ENCODE measurements at regions not wholly inside any gene's neighbourhood (a gene's known extent, or its start where the extent isn't known, plus 50 kb on each side); places are given as distances from the start of the nearest gene placed in this dataset.

DNA sequence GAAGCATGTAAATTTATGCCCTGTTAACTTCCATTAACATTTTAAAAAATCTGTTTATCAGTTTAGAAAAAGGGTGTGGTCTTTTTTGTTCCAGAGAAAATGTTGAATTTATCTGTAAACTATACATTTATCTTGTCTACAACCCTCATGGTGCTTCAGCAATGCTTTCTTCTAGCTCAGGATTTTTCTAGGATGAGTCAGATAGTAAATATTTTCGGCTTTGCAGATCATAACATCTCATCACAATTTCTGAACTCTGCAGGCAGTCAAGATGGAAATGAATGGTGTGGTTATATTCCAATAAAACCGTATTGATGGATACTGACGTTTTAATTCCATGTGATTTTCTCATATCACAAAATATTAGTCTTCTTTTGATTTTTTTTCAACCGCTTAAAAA is 70.5 kb upstream of the FOXB1 start:
- WGBS (ENCODE audit: low lambda C conversion rate): 2% methylated on average over 4 of the region's 4 CpGs
- ChIA-PET CTCF (ENCODE audit: low intra/inter-chr PET ratio, low total read pairs) (no interaction called here), POLR2A (no interaction called here)
- Histone ChIP-seq H3K9ac (ENCODE audit: insufficient read depth, low read depth, low read length) (no peak overlapping the region), H3K9me3 (ENCODE audit: low read length) (no peaks in the 10 kb centered on the region), H3K79me2 (ENCODE audit: insufficient read depth, low read length) (no peaks in the 10 kb centered on the region), H3K27ac (ENCODE audit: extremely low read length, insufficient read depth, low read length) (no peak overlapping the region), H3K4me1 (ENCODE audit: insufficient read depth, low read length) (no peaks in the 10 kb centered on the region), H3K4me2 (ENCODE audit: low read depth, low read length) (no peak overlapping the region), H3K36me3 (replicated peaks in 1 of 2; ENCODE audit: control insufficient read depth in 1 of 2, insufficient read depth in 2 of 2, low read length in 2 of 2) (no peaks in the 10 kb centered on the region), H4K20me1 (ENCODE audit: insufficient read depth, low read length) (no peaks in the 10 kb centered on the region), H3K27me3 (ENCODE audit: control insufficient read depth in 1 of 2, insufficient read depth in 2 of 2, low read length in 2 of 2) (peaks cover 0 to 14% of the 10 kb centered on the region in 2 experiments; a peak in 2 of 5 replicates), H2AFZ (ENCODE audit: low read length) (no peak overlapping the region), H3K4me3 (replicated peaks in 1 of 3; ENCODE audit: insufficient read depth in 1 of 3, low read depth in 2 of 3, low read length in 3 of 3) (no peak overlapping the region)
- BruUV-seq (replicated peaks): no TSS peak
- DNase-seq (ENCODE audit: low spot score) (no peak), ATAC-seq (no peak), FAIRE-seq (no peak)
- intact Hi-C loops (cut with micrococcal nuclease; ENCODE audit: unreplicated experiment): no loop called here
- in situ Hi-C loops (cut with HindIII; ENCODE audit: extremely low pct_ligation_motif_present, low pct_unique_long_range_greater_than_20kb): no loop called here
- no peak for TF ChIP-seq TCF7L2 (IDR thresholded peaks at IDR 0.05; ENCODE audit: low read depth, low read length)
- TF ChIP-seq PHF5A (CRISPR knock-in tag; IDR thresholded peaks at IDR 0.05; ENCODE audit: low read depth, unreplicated experiment): no peak
- TF ChIP-seq ZSCAN22 (CRISPR knock-in tag; IDR thresholded peaks at IDR 0.05): no peak
- no peak for TF ChIP-seq CBX2 (IDR thresholded peaks at IDR 0.05; ENCODE audit: low read depth, low read length)
- TF ChIP-seq CBX2 (CRISPR knock-in tag; IDR thresholded peaks at IDR 0.05; ENCODE audit: low read depth): no peak
- TF ChIP-seq KAT8 (CRISPR knock-in tag; IDR thresholded peaks at IDR 0.05): no peak
- no peak for TF ChIP-seq LCORL (IDR thresholded peaks at IDR 0.05)
- no peak for TF ChIP-seq LCORL (CRISPR knock-in tag; IDR thresholded peaks at IDR 0.05)
- no peak for TF ChIP-seq FOXC1 (CRISPR knock-in tag; IDR thresholded peaks at IDR 0.05; ENCODE audit: borderline replicate concordance)
- TF ChIP-seq BRD4 (CRISPR knock-in tag; IDR thresholded peaks at IDR 0.05): no peak
- TF ChIP-seq ISL2 (CRISPR knock-in tag; IDR thresholded peaks at IDR 0.05): no peak
- TF ChIP-seq REL (CRISPR knock-in tag; conservative IDR thresholded peaks at IDR 0.05): no peak

DNA sequence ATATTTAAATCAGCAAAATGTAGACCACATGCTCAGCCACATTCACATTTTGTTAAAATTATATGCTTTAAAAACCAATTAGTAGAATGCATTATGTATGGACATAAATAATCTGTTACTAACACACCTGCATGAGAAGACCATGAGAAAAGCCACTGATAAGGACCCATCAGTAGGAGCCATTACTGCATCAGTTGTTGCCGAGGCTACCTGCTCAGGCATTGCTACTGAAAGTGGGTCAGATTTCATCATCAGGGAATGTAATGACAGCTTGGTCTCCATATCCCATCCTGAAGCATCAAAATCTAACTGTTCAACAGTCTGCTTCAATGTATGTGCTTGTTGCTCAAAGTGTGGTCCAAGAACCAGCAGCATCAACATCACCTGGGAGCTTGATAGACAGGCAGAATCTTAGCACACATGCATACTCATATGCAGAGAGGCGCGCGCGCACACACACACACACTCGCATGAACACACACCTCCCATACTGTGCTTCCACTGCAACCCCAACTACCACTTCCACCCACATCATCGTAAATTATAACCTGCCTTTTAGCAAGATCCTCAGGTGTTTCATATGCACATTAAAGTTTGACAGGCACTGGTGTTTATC is 72.4 kb upstream of the FOXB1 start:
- in situ Hi-C loops (cut with HindIII; ENCODE audit: extremely low pct_ligation_motif_present, low pct_unique_long_range_greater_than_20kb) (no loop called here), intact Hi-C loops (cut with micrococcal nuclease; ENCODE audit: unreplicated experiment) (no loop called here)
- CTCF ChIA-PET (ENCODE audit: low intra/inter-chr PET ratio, low total read pairs): no interaction called here
- FAIRE-seq: no peak
- Histone ChIP-seq H3K36me3 (replicated peaks in 1 of 2; ENCODE audit: control insufficient read depth in 1 of 2, insufficient read depth in 2 of 2, low read length in 2 of 2) (no peaks in the 10 kb centered on the region), H3K9ac (ENCODE audit: insufficient read depth, low read depth, low read length) (no peak overlapping the region), H4K20me1 (ENCODE audit: insufficient read depth, low read length) (no peaks in the 10 kb centered on the region), H3K4me3 (replicated peaks in 1 of 3; ENCODE audit: insufficient read depth in 1 of 3, low read depth in 2 of 3, low read length in 3 of 3) (no peak overlapping the region), H2AFZ (ENCODE audit: low read length) (no peak overlapping the region), H3K79me2 (ENCODE audit: insufficient read depth, low read length) (no peaks in the 10 kb centered on the region), H3K4me1 (ENCODE audit: insufficient read depth, low read length) (no peaks in the 10 kb centered on the region), H3K9me3 (ENCODE audit: low read length) (no peaks in the 10 kb centered on the region), H3K27me3 (ENCODE audit: control insufficient read depth in 1 of 2, insufficient read depth in 2 of 2, low read length in 2 of 2) (peaks cover 0 to 10% of the 10 kb centered on the region in 2 experiments; a peak in 2 of 5 replicates), H3K4me2 (ENCODE audit: low read depth, low read length) (no peak overlapping the region), H3K27ac (ENCODE audit: extremely low read length, insufficient read depth, low read length) (no peak overlapping the region)
- no TSS peak for BruUV-seq (replicated peaks)
- DNase-seq (ENCODE audit: low spot score): no peak
- 73% methylated on average over 7 of the region's 7 CpGs for WGBS (ENCODE audit: low lambda C conversion rate)
- no peak for ATAC-seq
- POLR2A ChIA-PET: no interaction called here
- no peak for TF ChIP-seq KIAA2018 (CRISPR knock-in tag; IDR thresholded peaks at IDR 0.05; ENCODE audit: borderline replicate concordance)
- no peak for TF ChIP-seq SRY (CRISPR knock-in tag; IDR thresholded peaks at IDR 0.05)
